ENCODE measurements at regions not wholly inside any gene's neighbourhood (a gene's known extent, or its start where the extent isn't known, plus 50 kb on each side); places are given as distances from the start of the nearest gene placed in this dataset.

DNA sequence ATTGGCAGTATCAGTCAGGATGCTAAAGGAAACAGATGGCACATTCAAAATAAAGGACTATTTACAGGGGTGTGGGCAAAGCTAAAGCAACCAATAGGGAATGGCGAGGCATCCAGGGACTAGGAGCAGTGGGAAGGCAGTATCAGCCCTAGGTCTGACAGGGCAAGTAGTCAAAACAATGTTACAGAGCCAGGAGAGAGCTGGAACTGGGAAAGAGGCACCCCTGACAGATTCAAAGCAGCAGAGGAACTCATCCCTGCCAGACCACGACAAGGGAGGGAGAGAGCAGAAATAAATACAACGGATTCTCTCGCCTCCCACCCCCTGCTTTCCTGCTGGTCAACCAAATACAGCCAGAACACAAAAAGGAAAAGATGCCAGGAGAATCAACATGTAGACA lies 371.5 kb downstream of the NR2F1-AS1 start:
- Histone ChIP-seq H3K9me3 (ENCODE audit: control insufficient read depth in 2 of 2, low read length in 2 of 2) (no peaks in the 10 kb centered on the region), H3K27me3 (ENCODE audit: control insufficient read depth, insufficient read depth, low read length) (no peaks in the 10 kb centered on the region), H3K27ac (ENCODE audit: insufficient read depth, low read length, poor library complexity, severe bottlenecking) (no peak overlapping the region), H3K4me1 (ENCODE audit: control insufficient read depth, insufficient read depth, low read length, poor library complexity, severe bottlenecking) (no peaks in the 10 kb centered on the region), H3K36me3 (ENCODE audit: control insufficient read depth, insufficient read depth, low read length) (no peaks in the 10 kb centered on the region), H3K4me3 (ENCODE audit: low read depth, low read length) (no peak overlapping the region)
- Mint-ChIP-seq H3K36me3 (no peaks in the 10 kb centered on the region), H3K27ac (no peak overlapping the region), H3K9me3 (peaks cover 0 to 11% (median 7%) of the 10 kb centered on the region in 7 donors), H3K4me1 (no peaks in the 10 kb centered on the region), H3K27me3 (no peaks in the 10 kb centered on the region), H3K4me3 (no peak overlapping the region)
- DNase-seq (no peak), ATAC-seq (ENCODE audit: low read depth in 2 of 2) (no peak)

DNA sequence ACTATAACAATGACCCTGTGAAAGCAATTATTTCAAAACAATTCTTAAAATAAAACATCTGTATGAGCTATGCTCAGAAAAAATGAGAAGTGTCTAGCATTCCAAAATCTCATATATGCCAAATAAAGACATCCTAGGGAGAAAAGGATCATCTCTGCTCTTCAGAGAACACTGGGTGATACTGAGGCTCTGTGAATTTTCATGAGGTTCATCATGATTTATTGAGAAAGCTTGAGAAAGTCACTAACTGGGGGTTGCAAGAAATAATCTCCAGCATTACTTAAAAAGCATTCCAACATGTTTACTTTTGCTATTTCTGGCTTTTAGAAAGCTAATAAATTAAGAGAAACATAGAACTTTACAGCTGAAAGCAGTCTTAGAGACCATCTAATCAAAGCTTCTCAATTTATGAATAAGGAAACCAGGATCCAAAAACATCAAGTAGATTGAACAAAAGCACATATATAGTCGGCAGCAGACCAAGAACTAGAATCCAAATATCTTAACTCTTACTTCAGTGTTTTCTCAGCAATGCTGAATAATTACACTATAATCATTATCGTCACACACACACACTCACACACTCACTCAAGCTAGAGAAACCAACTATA lies 372.8 kb downstream of the NR2F1-AS1 start:
- H3K4me3 ChIP-seq (ENCODE audit: low read depth, low read length): no peak overlapping the region
- no peaks in the 10 kb centered on the region for H3K27me3 Mint-ChIP-seq
- no peaks in the 10 kb centered on the region for H3K4me1 ChIP-seq (ENCODE audit: control insufficient read depth, insufficient read depth, low read length, poor library complexity, severe bottlenecking)
- H3K27ac Mint-ChIP-seq: no peak overlapping the region
- H3K4me1 Mint-ChIP-seq: no peaks in the 10 kb centered on the region
- H3K27ac ChIP-seq (ENCODE audit: insufficient read depth, low read length, poor library complexity, severe bottlenecking): no peak overlapping the region
- no peaks in the 10 kb centered on the region for H3K36me3 Mint-ChIP-seq
- ATAC-seq (ENCODE audit: low read depth in 2 of 2) (no peak), DNase-seq (no peak)
- no peak overlapping the region for H3K4me3 Mint-ChIP-seq
- no peaks in the 10 kb centered on the region for H3K9me3 ChIP-seq (ENCODE audit: control insufficient read depth in 2 of 2, low read length in 2 of 2)
- peaks cover 0 to 14% (median 7%) of the 10 kb centered on the region in 7 donors for H3K9me3 Mint-ChIP-seq
- H3K36me3 ChIP-seq (ENCODE audit: control insufficient read depth, insufficient read depth, low read length): no peaks in the 10 kb centered on the region
- no peaks in the 10 kb centered on the region for H3K27me3 ChIP-seq (ENCODE audit: control insufficient read depth, insufficient read depth, low read length)

DNA sequence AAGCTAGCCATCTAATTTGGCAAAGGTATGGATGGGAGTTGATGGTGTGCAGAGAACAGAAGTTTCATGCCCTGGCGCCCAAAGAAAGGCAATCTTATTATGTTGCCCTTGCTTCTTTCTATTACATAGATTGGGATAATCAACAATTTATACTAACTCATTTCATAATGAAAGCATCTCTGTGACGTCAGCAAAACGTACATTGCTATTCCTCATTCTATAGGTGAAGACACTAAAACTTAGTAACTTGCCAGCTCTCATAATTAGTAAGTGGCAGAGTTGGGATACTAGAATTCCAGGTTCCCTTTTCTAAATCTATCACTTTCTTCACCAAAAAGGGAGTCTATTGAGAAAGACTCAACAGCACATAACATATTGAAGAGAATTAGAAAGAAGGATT lies 374.8 kb downstream of the NR2F1-AS1 start:
- no peaks in the 10 kb centered on the region for H3K4me1 ChIP-seq (ENCODE audit: control insufficient read depth, insufficient read depth, low read length, poor library complexity, severe bottlenecking)
- no peak for DNase-seq
- Mint-ChIP-seq H3K9me3 (peaks cover 0 to 14% (median 7%) of the 10 kb centered on the region in 7 donors), H3K27me3 (no peaks in the 10 kb centered on the region), H3K4me1 (no peaks in the 10 kb centered on the region), H3K27ac (no peak overlapping the region), H3K4me3 (no peak overlapping the region), H3K36me3 (no peaks in the 10 kb centered on the region)
- H3K27ac ChIP-seq (ENCODE audit: insufficient read depth, low read length, poor library complexity, severe bottlenecking): no peak overlapping the region
- H3K9me3 ChIP-seq (ENCODE audit: control insufficient read depth in 2 of 2, low read length in 2 of 2): no peaks in the 10 kb centered on the region
- H3K36me3 ChIP-seq (ENCODE audit: control insufficient read depth, insufficient read depth, low read length): no peaks in the 10 kb centered on the region
- H3K4me3 ChIP-seq (ENCODE audit: low read depth, low read length): no peak overlapping the region
- H3K27me3 ChIP-seq (ENCODE audit: control insufficient read depth, insufficient read depth, low read length): no peaks in the 10 kb centered on the region
- ATAC-seq (ENCODE audit: low read depth in 2 of 2): no peak

DNA sequence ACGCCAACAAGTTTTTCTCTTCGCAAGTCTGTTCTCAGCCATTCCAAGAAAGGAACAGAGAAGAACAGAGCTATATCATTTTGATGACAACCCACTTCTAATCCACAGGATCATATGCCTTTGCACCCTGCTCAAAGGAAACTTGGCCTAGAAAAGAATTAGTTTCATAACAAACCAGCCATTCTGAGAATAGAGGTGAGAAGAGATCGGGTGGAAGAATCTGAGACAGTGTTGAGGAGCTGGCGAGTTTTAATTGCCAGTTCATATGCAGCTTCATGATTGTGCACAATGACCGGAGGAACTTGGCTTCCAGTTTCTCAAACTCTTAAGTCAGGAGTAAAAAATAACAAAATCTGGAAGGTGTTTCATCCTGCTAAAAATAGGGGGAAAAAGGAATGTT lies 380.0 kb downstream of the NR2F1-AS1 start:
- ATAC-seq (ENCODE audit: low read depth in 2 of 2) (no peak), DNase-seq (no peak)
- peaks cover 0 to 10% (median 4%) of the 10 kb centered on the region in 7 donors for H3K9me3 Mint-ChIP-seq
- H3K36me3 Mint-ChIP-seq: no peaks in the 10 kb centered on the region
- H3K27ac ChIP-seq (ENCODE audit: insufficient read depth, low read length, poor library complexity, severe bottlenecking): no peak overlapping the region
- H3K4me1 Mint-ChIP-seq: no peaks in the 10 kb centered on the region
- H3K36me3 ChIP-seq (ENCODE audit: control insufficient read depth, insufficient read depth, low read length): no peaks in the 10 kb centered on the region
- no peaks in the 10 kb centered on the region for H3K27me3 ChIP-seq (ENCODE audit: control insufficient read depth, insufficient read depth, low read length)
- H3K4me3 ChIP-seq (ENCODE audit: low read depth, low read length): no peak overlapping the region
- no peak overlapping the region for H3K4me3 Mint-ChIP-seq
- no peaks in the 10 kb centered on the region for H3K27me3 Mint-ChIP-seq
- H3K4me1 ChIP-seq (ENCODE audit: control insufficient read depth, insufficient read depth, low read length, poor library complexity, severe bottlenecking): no peaks in the 10 kb centered on the region
- no peak overlapping the region for H3K27ac Mint-ChIP-seq
- H3K9me3 ChIP-seq (ENCODE audit: control insufficient read depth in 2 of 2, low read length in 2 of 2): no peaks in the 10 kb centered on the region

DNA sequence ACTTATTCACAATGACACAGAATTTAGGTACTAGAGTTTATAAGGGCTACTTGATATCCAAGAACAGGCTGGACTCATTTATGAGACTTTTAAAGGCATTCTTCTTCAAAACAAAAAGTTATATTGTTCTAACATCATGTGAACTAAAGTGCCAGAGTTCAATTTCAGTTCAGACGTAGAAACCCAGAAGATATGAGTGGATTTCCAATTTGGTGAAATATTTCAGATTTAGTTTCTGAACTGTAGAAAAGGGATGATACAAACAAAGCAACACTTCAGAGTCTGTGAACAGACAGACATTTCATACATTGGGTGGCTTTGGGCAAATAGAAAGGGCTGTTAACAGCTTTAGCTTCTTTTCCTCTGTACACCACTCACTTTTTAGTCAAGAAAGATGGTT lies 384.0 kb downstream of the NR2F1-AS1 start:
- DNase-seq (no peak), ATAC-seq (ENCODE audit: low read depth in 2 of 2) (no peak)
- Mint-ChIP-seq H3K36me3 (no peaks in the 10 kb centered on the region), H3K27me3 (no peaks in the 10 kb centered on the region), H3K9me3 (peaks cover 0 to 4% (median 1%) of the 10 kb centered on the region in 7 donors), H3K4me3 (no peak overlapping the region), H3K27ac (no peak overlapping the region), H3K4me1 (no peaks in the 10 kb centered on the region)
- Histone ChIP-seq H3K4me3 (ENCODE audit: low read depth, low read length) (no peak overlapping the region), H3K36me3 (ENCODE audit: control insufficient read depth, insufficient read depth, low read length) (no peaks in the 10 kb centered on the region), H3K4me1 (ENCODE audit: control insufficient read depth, insufficient read depth, low read length, poor library complexity, severe bottlenecking) (no peaks in the 10 kb centered on the region), H3K27me3 (ENCODE audit: control insufficient read depth, insufficient read depth, low read length) (no peaks in the 10 kb centered on the region), H3K27ac (ENCODE audit: insufficient read depth, low read length, poor library complexity, severe bottlenecking) (no peak overlapping the region), H3K9me3 (ENCODE audit: control insufficient read depth in 2 of 2, low read length in 2 of 2) (no peaks in the 10 kb centered on the region)

DNA sequence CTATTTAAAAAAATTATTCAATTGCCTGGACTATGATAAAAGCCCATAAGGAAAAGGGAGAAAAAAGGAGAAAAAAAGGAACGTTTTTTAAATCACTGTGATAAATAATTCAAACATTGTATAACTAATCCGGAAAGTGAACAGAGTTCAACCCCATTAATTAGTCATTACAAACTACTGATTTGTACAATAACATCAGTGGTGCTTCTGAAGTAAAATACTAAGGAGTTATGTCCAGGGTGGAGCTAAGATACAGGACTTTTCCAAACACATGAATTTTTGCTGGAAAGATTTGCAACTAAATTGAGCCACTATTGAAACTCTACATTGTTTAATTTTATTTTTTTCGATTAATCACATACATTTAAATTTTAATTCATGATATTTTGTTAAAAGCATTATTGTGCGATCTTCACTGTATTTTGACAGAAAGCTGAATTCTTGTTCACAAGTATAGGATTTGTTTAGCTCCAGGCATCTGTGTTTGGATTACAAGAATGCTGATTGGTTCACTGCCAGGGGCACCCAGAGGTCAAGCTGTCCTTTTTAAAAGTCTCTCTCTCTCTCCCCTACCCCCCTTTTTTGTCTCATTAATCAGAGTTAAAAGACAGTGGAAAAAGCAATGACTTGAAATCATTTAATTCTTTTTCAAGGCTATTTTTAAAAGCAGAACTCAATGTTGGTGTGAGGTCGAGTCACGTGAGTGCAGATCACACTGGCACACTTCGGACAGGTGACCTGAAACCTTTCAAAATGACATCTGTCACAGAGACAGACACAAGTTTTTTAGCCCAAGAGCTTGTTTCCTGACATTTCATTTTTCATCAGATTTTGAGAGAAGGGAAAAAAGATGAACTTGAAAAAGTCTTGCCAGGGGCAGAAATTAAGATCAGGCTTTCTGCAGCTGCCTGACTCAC lies 387.3 kb downstream of the NR2F1-AS1 start:
- H3K4me1 Mint-ChIP-seq: no peaks in the 10 kb centered on the region
- H3K27ac Mint-ChIP-seq: no peak overlapping the region
- H3K4me3 Mint-ChIP-seq: no peak overlapping the region
- no peak for ATAC-seq (ENCODE audit: low read depth in 2 of 2)
- Histone ChIP-seq H3K9me3 (ENCODE audit: control insufficient read depth in 2 of 2, low read length in 2 of 2) (no peaks in the 10 kb centered on the region), H3K27me3 (ENCODE audit: control insufficient read depth, insufficient read depth, low read length) (no peaks in the 10 kb centered on the region), H3K27ac (ENCODE audit: insufficient read depth, low read length, poor library complexity, severe bottlenecking) (no peak overlapping the region), H3K4me1 (ENCODE audit: control insufficient read depth, insufficient read depth, low read length, poor library complexity, severe bottlenecking) (no peaks in the 10 kb centered on the region), H3K36me3 (ENCODE audit: control insufficient read depth, insufficient read depth, low read length) (no peaks in the 10 kb centered on the region), H3K4me3 (ENCODE audit: low read depth, low read length) (no peak overlapping the region)
- peaks cover 0 to 7% (median 2%) of the 10 kb centered on the region in 7 donors for H3K9me3 Mint-ChIP-seq
- DNase-seq: no peak
- no peaks in the 10 kb centered on the region for H3K36me3 Mint-ChIP-seq
- no peaks in the 10 kb centered on the region for H3K27me3 Mint-ChIP-seq

DNA sequence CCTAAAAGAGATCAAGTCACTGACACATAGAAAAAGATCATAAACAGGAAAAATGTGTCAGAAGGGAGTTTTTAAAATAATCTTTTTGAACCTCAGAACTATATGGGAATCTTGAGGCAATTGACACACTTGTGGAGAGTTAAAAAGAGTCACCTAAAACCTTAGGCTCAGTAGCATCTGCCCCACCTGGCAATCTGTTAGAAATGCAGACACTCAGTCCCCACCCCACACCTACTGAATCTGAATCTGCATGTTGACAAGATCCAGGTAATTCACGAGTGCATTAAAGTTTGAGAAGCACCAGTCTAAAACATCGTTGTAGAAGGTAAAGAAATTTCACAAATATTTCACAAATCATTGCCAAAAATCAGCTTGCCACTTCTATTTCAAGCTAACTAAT lies 388.3 kb downstream of the NR2F1-AS1 start:
- no peaks in the 10 kb centered on the region for H3K36me3 Mint-ChIP-seq
- H3K4me3 Mint-ChIP-seq: no peak overlapping the region
- Histone ChIP-seq H3K9me3 (ENCODE audit: control insufficient read depth in 2 of 2, low read length in 2 of 2) (no peaks in the 10 kb centered on the region), H3K27me3 (ENCODE audit: control insufficient read depth, insufficient read depth, low read length) (no peaks in the 10 kb centered on the region), H3K4me1 (ENCODE audit: control insufficient read depth, insufficient read depth, low read length, poor library complexity, severe bottlenecking) (no peaks in the 10 kb centered on the region), H3K27ac (ENCODE audit: insufficient read depth, low read length, poor library complexity, severe bottlenecking) (no peak overlapping the region), H3K4me3 (ENCODE audit: low read depth, low read length) (no peak overlapping the region), H3K36me3 (ENCODE audit: control insufficient read depth, insufficient read depth, low read length) (no peaks in the 10 kb centered on the region)
- no peak overlapping the region for H3K27ac Mint-ChIP-seq
- H3K4me1 Mint-ChIP-seq: no peaks in the 10 kb centered on the region
- DNase-seq: no peak
- H3K9me3 Mint-ChIP-seq: peaks cover 0 to 7% (median 2%) of the 10 kb centered on the region in 7 donors
- H3K27me3 Mint-ChIP-seq: no peaks in the 10 kb centered on the region
- no peak for ATAC-seq (ENCODE audit: low read depth in 2 of 2)

DNA sequence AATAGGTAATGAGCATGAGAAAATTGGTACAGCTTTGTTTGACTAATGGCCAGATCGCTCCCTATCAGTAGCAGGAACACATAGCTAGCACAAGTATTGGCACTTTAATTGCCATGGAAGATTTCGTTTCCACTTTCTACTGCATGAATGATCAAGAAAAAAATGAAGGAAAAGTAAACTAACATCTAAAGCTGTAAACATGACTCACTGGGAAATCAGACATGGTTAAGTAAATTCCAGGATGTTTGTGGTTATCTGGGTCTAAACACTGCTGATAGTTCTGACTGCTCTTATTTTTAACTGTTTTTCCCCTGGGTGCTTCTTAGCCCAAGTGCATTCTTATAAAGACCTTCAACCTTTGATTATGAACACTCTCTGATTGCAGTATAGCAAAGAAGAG lies 388.9 kb downstream of the NR2F1-AS1 start:
- H3K4me3 ChIP-seq (ENCODE audit: low read depth, low read length): no peak overlapping the region
- Mint-ChIP-seq H3K36me3 (no peaks in the 10 kb centered on the region), H3K4me3 (no peak overlapping the region), H3K27ac (no peak overlapping the region), H3K4me1 (no peaks in the 10 kb centered on the region), H3K9me3 (peaks cover 0 to 7% (median 3%) of the 10 kb centered on the region in 7 donors), H3K27me3 (no peaks in the 10 kb centered on the region)
- H3K36me3 ChIP-seq (ENCODE audit: control insufficient read depth, insufficient read depth, low read length): no peaks in the 10 kb centered on the region
- ATAC-seq (ENCODE audit: low read depth in 2 of 2): no peak
- no peak for DNase-seq
- H3K9me3 ChIP-seq (ENCODE audit: control insufficient read depth in 2 of 2, low read length in 2 of 2): no peaks in the 10 kb centered on the region
- H3K4me1 ChIP-seq (ENCODE audit: control insufficient read depth, insufficient read depth, low read length, poor library complexity, severe bottlenecking): no peaks in the 10 kb centered on the region
- no peak overlapping the region for H3K27ac ChIP-seq (ENCODE audit: insufficient read depth, low read length, poor library complexity, severe bottlenecking)
- H3K27me3 ChIP-seq (ENCODE audit: control insufficient read depth, insufficient read depth, low read length): no peaks in the 10 kb centered on the region

All from CD4-positive, CD25-positive, alpha-beta regulatory T cell (primary cell).